Fibroblast of upper back skin (primary cell): ENCODE measurements at regions not wholly inside any gene's neighbourhood (a gene's known extent, or its start where the extent isn't known, plus 50 kb on each side); places are given as distances from the start of the nearest gene placed in this dataset.
A peak's percentile ranks its signal among the peaks of the same experiment; 100 is the strongest.
"Not testable (repeated sequence)": the region's sequence is repeated elsewhere in the genome, so short reads cannot be mapped to it uniquely, and the experiment has no call there.

Source experiments
- DNase-seq: peaks from one replicate; pipeline ENCODE4 v3.0.0-alpha.2; 2013

DNA sequence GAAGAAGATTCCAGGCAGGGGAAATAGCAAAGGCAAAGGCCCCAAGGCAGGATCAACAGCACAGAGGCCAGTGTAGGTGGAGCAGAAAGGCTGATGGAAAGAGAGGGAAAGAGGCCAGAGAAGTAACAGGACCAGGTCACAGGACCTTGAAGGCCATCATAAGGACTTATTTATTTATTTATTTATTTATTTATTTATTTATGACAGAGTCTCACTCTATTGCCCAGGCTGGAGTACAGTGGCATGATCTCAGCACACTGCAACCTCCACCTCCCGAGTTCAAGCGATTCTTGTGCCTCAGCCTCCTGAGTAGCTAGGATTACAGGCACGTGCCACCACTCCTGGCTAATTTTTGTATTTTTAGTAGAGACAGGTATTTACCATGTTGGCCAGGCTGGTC lies 731.1 kb downstream of the MAFB start:
- DNase-seq: not testable (repeated sequence)

DNA sequence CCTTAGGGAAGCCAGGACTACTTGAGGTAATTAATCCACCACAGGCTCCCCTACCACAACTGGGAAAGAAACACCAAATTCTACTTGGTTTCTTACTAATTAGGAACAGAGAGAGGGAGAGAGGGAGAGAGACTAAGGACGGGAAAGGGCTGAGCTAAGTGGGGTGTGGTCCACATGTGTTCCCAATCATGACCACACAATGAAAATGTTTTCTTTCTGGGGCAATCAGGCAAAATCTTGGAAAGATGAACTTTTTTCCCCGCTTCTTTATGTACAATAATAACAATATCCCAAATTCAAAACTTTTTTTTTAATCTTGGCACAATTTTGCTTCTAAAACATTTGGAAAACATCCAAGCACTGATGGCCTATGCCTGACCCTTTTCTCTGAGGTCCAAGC lies 734.4 kb downstream of the MAFB start:
- DNase-seq: peak; percentile 54

GRCh38 chr20:39946931-39947330 lies 742.1 kb downstream of the MAFB start:
- no peak for DNase-seq

DNA sequence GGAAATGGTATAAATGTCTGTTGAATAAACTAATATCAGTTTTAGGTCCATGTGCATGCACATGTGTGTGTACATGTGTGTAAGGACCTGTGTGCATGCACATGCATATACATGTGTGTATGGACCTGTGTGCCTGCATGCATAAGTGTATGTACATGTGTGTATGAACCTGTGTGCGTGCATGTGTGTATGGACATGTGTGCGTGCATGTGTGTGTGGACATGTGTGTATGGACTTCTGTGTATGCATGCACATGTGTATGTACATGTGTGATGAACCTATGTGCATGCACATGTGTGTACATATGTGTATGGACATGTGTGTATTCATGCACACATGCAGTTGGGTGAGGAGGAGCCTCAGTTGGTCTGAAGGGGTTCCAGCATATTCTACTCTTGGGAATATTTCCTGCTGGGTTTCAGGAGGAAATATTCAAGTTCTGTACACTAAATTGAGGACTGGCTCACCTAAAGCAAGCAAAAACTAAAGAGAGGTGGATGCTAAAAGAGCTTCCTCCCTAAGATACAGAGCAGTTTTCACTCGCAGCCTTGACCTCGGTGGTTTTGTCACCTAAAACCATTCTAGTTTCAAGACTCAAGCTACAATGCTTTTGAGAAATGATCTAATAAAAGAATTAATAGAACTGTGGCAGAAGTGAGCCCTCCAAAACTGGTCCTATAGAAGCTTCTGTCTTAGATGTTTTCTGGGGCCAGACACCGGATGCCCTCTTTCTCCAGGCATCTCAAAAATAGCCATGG lies 742.8 kb downstream of the MAFB start:
- DNase-seq: no peak

- no peak for DNase-seq
Observed at GRCh38 chr20:39944861-39945260, 744.2 kb downstream of the MAFB start.

DNA sequence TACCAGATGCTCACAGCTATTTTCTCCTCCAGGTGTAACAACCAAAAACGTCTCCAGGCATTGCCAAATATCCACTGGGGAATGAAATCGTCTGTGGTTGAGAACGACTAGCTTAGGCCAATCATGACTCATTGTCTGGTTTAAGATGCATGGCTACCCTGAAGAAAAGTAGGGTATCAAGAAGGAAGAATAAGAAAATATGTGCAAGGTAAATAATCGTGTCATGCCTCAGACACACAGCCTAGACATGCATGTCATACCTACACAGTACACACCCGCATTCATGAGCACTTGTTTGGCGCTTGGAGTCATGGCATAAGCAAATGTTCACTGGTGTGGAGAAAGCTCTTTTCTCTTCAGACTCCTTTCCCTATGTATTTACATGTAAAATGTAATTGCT lies 745.7 kb downstream of the MAFB start:
- DNase-seq: peak; percentile 45

DNA sequence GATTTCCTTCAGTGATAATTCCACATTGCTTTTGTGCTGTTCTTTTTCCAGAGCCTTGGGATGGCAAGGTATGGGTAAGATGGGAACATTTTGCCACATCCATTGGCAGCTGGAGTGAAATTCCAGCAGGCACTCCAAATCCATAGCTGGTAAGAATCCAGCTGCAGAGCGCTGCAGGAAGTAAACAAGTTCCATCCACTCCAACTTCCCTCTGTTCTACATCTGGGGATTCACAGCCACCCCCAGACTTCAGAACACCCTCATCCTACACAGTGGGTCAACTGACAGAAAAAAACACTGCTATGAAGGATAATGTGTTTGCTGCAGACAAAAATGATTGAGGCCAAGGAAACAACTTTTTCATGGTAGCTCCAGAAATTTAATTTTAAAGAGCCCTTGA lies 747.8 kb downstream of the MAFB start:
- no peak for DNase-seq

DNA sequence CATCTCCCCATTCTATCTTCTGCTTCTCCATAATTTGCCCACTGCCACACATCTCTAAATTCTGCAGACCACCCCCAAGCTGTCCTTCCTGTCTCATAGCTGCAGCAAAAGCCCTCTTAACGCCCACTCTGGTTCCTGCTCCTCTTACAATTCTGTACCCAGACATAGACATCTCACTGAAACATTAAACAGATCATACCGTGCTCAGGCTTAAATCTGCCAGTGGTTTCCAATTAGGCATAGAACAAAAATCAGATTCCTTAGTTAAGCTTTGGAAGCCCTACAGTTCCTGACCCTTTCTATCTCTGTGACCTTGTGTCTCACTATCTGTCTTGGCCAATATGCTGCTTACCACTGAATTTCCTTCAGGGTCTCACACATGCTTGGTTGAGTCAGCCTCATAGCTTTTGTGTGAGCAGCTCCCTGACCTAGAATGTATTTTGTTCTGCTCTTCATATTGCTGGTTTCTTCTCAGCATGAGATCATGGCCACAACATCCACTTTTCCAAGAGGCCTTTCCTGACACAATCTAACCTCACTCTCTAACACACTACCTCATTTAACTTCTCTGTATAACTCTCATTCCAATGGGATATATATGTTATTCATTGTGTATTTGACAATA lies 749.7 kb downstream of the MAFB start:
- DNase-seq: peak; percentile 66

GRCh38 chr20:39936401-39936800 lies 752.6 kb downstream of the MAFB start:
- DNase-seq: no peak

DNA sequence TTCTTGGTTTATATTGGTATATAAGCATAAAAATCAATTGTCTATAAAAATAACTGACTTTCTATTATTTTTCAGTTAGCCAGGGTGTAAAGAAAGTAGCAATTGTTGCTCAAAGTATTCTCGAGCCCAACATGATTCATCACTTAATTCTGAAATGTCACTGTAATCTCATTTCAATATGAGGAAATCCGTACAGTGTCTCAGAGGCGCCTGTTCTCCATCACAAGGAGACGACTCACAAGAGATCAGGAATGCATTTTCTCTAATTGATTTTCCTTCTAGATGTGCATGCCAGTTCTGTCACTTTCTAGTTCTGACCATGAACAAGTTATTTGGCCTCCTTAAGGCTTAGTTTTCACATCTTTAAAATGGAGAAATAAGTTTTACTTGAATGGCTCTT lies 753.1 kb downstream of the MAFB start:
- DNase-seq: peak; percentile 41

DNA sequence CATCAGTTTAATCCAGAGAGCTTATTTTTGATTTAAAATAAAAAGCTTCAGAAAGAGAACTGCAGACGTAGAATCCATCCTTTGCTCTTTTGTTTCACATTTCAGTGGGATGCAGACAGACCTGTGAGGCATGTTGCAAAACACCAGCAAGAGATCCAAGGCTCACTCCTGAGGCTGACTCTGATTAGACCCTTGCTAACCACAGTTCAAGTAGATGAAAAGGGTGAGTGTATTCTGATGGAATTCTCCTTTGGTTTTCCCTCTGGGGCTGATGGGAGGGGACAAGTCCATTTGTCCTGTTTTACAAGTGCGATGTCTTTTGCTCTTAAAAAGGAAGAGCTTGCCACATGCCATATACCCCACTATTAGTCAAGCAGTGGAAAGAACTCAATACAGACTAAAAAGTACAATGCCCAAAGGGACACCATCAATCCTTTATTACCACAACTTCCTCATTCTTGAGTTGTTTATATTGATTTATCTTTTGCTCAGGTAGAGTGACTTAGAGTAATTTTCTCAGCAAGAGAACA lies 772.7 kb downstream of the MAFB start:
- DNase-seq: peak; percentile 43

DNA sequence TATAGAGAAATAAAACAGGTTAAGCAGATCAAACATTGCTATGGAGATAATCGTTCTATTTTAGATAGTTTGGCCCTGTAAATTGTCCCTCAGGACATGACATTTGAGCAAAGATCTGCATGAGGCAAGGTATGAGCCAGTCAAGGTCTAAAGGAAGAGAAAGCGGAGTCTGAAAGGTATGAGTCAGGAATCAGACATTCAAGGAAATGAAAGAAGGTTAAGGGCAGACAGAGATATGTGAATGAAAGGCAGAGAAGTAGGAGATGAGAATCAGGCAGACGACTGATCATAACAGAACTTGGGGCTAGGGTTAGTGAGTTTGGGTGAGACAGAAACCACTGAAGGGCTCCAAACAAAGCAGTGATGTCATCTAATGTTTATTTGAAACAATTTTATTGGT lies 775.8 kb downstream of the MAFB start:
- peak; percentile 26 for DNase-seq

- DNase-seq: no peak
Observed at GRCh38 chr20:39911497-39911896, 777.5 kb downstream of the MAFB start.

DNA sequence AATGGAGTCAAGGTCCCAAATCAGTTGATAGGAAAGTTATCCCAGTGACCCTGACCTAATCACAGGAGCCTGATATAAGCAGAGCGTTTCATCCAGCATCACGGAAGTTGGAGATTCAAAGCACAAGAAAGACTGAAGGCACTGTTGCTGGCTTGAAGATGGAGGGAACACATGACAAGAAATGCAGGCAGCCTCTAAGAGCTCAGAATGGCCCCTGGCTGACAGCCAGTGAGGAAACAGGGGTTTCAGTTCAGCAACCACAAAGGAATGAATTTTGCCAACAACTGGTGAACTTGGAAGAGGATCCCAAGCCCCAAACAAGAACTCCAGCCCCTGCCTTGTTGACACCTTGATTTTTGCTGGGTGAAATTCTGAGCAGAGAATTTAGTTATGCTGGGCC lies 778.5 kb downstream of the MAFB start:
- peak; percentile 26 for DNase-seq

- DNase-seq: no peak
Observed at GRCh38 chr20:39909447-39909846, 779.6 kb downstream of the MAFB start.

DNA sequence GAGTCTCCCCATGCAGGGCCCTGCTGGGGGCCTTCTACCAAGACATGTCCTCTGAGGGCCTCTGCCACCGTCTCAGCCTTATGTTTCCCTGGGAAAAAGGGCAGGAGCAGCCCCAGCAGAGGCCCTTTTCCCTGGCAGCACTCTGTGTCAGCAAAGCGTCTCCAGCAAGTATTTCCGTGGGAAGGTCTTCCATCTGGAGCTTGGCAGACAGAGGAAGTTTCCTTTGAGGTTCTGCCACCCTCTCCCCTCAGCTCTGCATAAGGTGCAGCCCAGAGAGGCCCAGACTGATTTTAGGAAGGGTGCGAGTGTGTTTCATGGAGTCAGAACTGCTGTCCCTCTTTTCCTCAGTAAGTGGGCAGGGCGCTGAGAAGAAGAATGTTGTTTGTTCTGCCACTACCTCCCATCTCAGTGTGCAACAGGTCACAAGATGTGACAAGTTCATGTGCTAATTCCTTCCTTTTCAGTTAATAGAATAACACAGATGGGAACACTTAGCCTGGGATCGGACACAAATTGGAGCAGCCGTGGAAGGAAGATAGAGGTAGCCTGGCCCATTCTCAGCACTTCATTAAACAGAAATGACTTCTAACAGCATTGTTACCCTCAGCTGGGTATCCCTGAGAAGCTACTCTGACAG lies 784.4 kb downstream of the MAFB start:
- no peak for DNase-seq

DNA sequence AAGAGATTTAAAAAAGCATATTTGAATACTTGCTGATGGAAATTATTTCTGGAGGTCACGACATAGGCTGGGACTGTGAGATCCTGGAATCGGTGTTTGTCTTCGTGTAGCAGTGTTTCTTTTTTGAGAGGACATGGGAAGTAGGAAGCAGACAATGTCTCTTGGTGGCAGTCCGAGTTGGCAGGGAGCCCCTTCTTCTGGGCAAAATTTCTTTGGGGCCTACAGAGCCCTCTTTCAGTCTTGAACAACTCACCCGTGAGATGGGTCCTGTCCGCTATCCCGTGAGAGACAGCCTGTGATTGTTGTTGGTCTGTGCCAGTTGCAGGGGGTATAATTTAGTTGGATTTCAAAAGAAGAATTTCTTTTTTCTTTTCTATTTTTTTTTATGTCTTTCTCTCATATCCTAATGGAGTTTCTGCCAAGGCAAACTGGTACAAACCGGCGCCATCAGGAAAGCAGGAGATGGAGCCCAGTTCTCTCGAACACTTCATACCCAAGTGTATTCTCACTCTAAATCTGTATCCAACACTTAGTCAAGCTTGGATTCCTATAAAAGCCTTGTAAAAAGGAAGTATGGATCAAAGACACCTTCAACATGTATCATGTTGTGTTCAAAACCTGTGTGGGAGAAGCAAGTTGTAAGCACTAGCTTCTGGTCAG lies 785.1 kb downstream of the MAFB start:
- DNase-seq: no peak

DNA sequence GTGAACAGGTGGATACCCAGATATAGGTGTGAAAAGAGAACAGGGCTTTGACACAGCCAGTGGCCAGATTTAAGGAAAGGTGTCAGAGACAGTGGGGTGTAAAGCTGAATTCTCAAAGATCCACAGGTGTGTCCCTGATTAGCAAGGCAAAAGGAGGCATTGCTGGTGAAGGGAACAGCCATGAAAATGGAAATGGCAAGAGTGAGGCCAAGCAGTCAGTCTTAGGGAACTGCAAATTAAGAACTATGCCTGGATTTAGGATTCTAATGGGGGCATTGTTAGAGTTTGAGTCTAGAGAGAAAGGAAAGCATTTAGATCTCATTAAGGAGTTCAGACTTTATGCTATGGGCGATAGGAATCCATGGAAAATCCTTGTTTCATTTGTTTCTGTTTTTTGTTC lies 789.2 kb downstream of the MAFB start:
- DNase-seq: no peak

DNA sequence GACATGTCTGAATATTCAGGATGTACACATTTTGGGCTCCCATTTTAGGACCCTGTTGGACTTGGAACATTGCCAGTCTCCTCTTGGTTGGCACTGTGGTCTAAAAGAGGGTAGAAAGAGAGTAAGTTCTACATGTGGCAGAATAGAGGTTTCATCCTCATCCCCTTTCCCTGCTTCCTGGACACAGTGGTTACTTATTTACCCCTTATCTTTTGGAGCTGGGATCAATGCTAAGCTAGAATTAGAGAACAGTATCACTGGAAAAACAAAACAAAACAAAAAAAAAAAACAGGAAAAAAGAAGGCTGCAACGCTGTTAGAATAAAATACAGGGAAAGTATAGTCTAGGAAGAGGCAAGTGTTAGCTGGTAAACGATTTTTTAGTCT lies 790.6 kb downstream of the MAFB start:
- DNase-seq: no peak

DNA sequence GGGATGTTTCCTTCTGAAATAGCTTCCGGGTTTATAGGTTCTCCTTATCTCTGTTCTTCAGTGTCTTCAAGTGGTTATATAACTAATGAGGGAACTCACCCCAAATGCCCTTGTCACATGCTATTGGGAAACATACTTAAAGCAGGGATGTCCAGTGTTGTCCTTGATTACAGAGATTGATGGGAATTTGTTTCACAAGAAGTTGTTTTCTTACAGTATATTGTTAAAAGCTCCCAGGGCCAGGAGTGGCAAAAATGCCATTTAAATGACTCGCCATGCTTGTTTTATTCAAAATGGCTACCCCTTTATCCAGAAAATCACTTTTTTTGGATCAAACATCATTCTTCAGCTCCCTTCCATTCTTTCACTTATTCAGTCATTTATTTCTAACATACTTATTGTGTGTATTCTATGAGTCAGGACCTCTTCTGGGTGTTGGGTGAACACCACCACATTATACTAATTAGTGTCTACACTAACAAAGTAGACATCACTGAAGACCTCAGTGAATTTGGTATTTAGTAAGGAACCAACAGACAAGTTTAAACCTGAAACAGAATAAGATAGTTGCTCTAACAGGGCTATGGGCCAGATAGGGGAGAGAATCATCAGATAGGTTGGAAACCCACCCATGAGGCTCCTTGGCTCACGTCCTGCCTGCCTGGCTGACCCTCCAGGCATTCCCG lies 791.1 kb downstream of the MAFB start:
- DNase-seq: peak; percentile 23

DNA sequence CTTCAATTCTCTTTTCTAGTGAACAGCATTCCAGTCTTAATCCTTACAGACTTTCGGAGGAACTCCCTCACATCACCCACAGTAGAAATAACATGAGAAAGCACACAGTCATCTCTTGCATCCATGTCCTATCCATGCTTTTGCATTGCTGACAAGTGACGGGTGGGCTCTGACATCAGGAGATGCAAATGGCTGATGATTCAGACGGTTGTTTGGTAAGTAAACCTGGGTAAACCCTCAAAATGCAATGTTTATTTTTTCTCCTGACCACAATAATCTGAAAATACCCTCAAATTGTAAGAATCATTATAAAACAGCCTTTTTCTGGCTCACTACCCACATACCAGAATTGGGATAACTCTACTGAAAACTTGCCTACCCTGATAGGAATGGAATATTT lies 792.0 kb downstream of the MAFB start:
- DNase-seq: peak; percentile 91

DNA sequence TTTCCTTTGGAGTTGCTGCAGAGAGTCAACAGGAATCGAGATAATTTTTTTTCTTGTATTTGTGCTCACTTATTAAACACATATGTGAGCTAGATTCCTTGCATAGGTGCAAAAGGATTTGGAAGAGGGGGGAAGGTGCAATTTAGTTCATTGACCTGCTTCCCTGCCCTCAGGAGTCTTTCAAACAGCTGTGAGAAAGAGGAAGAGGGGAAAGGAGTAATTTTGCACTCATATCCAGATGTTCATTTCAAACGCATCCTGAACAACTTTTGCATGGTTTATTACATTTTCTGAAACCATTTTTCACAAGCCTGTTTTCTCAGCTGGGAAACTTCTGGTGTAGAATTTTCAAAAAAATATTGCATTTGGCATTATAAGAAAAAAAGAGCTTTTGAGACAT lies 795.0 kb downstream of the MAFB start:
- no peak for DNase-seq
